ENCODE measurements at regions not wholly inside any gene's neighbourhood (a gene's known extent, or its start where the extent isn't known, plus 50 kb on each side); places are given as distances from the start of the nearest gene placed in this dataset.
"Not testable (repeated sequence)": the region's sequence is repeated elsewhere in the genome, so short reads cannot be mapped to it uniquely, and the experiment has no call there.

DNA sequence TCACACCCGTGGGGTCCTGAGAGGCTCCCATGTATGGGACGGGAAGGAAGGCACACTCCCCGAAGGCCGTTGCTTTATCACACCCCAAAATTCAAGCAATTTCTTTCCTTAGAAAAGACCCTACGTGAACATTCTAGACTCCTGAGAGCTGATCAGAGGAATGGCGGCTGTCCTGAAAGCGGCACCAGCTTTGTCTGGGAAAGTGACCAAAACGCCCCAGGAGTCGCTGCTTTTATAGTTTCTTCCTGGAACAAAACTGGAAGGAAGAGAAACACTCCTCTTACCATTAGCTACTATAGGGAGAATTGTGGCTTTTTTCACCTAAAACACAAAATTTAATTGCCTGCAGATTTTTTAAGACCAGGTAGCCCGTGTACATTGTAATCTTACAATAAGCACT is 261.8 kb upstream of the RNF32 start:
- no peak for DNase-seq

- peak; percentile 73 to 91 for DNase-seq
These were observed 264.3 kb upstream of the RNF32 start for GRCh38 chr7:156376317-156376716.

DNA sequence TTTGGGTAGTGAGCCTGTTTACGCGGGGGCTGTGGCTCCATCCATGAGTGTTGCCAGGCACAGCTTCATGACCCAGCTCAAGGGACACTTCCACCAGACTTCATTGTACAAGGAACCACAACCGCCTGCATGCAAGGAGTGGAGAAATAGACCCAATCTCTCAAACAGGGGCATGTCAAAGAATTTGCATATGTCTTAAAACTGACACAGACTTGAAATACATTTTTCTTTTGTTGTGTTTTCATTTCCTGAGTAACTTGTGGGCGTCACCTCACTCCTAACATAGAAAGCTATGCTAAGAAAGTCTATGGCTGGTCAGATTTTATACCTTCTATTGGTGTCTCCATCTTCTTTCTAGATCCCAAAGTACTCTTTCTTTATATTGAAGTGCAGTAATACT is 266.2 kb upstream of the RNF32 start:
- DNase-seq: no peak

GRCh38 chr7:156369929-156370328 is 270.6 kb upstream of the RNF32 start:
- DNase-seq: not testable (repeated sequence)

DNA sequence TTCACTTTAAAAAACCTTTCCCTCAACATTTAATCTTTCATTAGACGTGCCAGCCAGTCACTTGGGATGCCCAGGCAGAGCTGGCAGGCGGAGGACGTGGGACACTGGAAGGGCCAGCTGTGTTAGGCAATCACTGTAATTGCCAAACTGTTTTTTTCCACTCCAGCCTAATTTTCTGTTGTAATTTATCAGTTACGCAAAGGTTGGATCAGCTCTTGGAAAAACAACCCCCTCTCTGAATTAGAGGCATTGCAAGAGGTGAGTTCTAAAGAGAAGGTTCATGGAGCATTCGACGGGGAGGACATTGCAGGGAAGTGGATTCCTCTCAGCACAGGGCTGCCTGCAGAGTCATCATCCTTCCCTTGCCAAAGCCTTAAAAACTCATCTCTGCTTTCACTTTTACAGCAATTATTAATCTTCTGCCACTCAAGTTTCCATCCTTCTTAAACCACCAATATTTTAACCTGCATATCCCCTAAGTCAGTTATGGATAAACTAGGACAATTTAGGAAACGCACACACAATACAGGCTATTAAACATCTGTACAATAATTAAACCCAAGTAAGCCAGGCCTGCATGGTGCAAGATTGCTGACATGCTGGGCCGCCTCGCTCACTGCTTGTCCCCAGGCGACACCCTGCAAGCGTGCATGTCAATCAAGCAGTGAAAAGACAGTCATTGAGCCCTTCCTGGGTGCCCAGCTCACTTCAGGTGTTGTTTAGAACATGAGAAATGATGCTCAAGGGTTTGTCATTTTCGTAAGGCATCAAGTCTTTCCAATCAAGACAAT is 272.3 kb upstream of the RNF32 start:
- no peak for DNase-seq

- DNase-seq: no peak
These were observed 276.8 kb upstream of the RNF32 start for GRCh38 chr7:156363751-156364150.

- no peak for DNase-seq
These were observed 279.7 kb upstream of the RNF32 start for GRCh38 chr7:156360835-156361234.

- no peak for DNase-seq
These were observed 284.0 kb upstream of the RNF32 start for GRCh38 chr7:156356551-156356950.

DNA sequence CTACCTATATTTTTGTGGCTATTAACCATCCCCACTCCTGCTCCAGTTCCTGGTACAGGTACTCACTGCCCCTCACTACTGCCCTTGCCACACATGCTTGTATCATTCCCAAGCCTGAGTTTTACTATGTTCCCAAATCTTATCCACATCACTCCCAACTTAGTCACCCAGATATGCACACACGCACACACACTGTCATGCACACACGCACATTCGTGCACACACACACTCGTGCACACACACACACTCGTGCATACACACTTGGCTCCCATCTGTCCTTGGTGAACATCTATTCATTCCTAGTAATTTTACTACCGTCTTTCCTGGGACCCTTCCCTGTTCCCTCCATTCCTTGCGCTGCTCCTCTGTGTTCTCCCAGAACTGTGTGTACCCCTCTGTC is 287.2 kb upstream of the RNF32 start:
- no peak for DNase-seq

DNA sequence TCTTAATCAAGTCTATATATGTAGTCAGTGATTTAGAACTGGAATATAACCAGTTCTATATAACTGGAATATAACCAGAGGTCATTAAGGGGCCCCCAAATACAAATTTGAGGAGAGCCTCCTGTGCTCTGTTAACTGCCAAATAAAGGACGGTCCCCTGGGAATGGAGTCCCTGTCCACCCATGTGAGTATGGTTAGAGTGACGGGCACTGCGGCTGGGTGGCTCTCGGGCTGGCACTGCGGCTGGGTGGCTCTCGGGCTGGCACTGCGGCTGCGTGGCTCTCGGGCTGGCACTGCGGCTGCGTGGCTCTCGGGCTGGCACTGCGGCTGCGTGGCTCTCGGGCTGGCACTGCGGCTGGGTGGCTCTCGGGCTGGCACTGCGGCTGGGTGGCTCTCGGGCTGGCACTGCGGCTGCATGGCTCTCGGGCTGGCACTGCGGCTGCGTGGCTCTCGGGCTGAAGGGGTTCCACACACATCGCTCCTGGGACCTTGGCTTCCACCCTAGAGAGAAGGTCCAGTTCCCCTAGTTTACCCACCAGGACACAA is 292.8 kb upstream of the RNF32 start:
- not testable (repeated sequence) for DNase-seq

DNA sequence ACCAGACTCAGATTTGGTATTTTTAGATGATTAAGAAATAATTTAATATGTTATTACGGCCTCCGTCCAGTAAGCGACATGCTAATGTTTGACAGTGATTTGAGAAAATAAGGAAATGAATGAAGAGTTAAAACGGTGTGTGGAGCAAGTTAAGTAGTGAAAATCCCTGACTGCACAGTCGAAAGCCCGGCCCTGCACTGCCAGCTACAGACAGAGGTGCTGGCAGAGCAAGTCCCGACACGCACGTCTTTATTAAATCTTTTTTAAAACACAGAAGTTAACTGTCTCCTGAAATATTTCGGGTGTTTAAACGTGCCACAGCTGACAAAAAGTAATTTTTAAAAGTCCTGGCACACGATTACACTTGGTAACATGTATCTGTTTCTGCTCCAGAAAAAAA is 293.4 kb upstream of the RNF32 start:
- no peak for DNase-seq

GRCh38 chr7:156344595-156344994 is 296.0 kb upstream of the RNF32 start:
- no peak for DNase-seq

- no peak for DNase-seq
These were observed 305.9 kb upstream of the RNF32 start for GRCh38 chr7:156334636-156335035.

DNA sequence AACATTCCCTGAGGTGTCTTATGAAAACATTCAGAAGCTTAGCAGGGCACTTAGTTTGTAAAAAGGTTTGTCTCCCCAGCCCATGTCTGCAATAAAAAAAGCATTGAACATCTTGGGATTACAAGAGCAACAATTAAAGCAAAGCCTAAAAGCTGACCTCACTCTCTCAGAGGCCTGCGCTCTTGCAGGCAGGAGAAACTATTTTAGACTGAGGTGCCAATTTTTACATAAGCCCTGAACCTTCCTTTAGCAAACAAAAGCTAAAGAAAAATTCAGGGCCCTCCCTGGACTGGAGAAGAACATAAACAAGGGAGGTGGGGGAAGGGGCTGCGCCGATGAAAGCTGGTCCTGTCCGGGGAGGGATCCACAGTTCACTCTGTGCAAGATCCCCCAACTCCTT is 312.7 kb upstream of the RNF32 start:
- no peak for DNase-seq

- DNase-seq: no peak
These were observed 313.1 kb upstream of the RNF32 start for GRCh38 chr7:156327474-156327873.

- no peak for DNase-seq
These were observed 316.4 kb upstream of the RNF32 start for GRCh38 chr7:156324201-156324600.

DNA sequence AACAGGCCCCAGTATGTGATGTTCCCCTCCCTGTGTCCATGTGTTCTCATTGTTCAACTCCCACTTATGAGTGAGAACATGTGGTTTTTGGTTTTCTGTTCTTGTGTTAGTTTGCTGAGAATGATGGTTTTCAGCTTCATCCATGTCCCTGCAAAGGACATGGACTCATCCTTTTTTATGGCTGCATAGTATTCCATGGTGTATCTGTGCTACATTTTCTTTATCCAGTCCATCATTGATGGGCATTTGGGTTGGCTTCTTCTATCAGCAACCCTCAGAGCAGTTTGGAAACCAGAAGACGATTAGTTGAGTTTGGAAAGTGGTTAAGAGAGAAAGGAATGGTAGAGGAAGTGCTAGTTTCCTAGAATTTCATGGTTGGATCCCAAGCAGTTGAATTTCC is 319.1 kb upstream of the RNF32 start:
- not testable (repeated sequence) for DNase-seq

DNA sequence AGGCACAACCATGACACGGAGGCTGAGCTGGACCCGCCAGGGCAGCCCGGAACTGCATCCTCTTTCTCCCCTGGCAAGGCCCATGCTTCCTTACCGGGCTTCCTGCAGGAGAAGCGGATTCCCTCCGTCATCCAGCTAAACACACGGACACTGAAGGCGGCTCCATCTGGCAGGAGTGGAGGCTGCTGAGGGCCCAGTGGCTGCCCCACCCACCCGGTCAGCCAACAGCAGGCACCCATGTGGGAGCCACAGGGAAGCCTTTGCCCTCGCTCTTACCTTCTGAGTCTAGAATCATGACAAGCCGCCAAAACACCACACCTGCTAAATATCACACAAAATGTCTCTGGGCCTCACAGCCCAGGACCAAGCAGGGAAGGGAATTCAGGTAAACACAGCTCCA is 321.6 kb upstream of the RNF32 start:
- no peak for DNase-seq

DNA sequence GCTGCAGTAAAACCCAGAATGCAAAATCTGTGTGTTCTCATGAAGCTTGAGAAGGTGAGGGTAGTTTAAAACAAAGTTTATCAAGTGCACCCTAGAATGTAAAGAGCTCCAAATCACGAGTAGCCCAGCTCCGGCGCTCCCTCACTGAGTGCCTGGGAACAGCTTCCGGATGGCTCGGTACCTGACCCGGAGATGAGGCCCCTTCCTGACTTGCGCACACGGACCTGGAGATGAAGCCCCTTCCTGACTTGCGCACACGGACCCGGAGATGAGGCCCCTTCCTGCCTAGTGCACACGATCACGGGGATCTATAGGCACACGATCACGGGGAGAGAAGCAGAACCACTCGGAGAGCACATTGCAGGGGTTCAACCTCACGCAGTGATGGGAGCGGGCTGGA is 322.1 kb upstream of the RNF32 start:
- DNase-seq: no peak

DNA sequence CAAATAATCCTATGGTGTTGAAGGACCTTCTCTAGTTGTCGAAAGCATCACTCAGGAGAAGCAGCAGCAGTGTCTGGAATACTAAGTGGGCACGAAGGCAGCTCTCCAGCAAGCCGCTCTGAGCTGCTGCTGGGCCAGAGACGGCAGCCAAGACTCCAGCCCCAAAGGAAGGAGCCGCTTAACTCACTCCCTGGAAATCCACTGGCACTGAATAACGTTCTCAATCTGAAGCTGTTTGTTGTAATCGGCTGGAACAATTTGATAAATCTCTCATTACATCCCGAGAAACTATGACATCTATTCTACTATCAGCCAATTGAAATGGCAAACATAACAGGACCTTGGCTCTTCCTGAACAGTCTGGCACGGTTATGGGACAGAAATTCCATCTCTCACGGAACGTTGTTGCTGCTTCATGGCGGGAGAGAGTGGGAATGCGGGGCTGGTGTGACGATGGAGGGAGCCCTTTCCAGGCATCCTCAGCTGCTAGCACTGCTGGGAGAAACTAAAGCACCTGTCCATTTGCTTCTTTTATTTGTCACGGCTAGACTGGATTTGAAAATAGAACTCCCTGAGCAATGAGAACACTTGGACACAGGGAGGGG is 331.5 kb upstream of the RNF32 start:
- no peak for DNase-seq

DNA sequence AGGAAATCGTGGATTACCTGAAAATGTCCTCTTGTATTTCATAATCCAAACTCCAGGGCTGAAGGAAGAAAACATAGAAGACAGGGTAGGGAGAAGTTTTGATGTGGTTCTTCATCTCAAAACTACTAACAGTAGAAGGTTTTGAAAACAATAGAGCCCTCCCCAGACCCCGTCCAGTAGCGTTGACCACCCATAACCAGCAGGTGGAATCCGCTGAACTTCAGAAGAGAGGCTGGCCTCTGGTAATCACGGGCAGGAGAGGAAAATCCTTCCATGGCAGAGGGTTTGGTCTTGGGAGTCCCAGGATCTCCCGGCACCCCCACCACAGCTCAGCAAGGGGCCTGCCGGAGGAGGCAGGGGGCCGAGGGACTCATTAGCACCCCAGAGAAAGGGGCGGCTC is 333.4 kb upstream of the RNF32 start:
- no peak for DNase-seq

GRCh38 chr7:156305351-156305750 is 335.2 kb upstream of the RNF32 start:
- no peak for DNase-seq

GRCh38 chr7:156282816-156283215 is 357.8 kb upstream of the RNF32 start:
- no peak for DNase-seq

GRCh38 chr7:156279635-156280034 is 360.9 kb upstream of the RNF32 start:
- no peak for DNase-seq

DNA sequence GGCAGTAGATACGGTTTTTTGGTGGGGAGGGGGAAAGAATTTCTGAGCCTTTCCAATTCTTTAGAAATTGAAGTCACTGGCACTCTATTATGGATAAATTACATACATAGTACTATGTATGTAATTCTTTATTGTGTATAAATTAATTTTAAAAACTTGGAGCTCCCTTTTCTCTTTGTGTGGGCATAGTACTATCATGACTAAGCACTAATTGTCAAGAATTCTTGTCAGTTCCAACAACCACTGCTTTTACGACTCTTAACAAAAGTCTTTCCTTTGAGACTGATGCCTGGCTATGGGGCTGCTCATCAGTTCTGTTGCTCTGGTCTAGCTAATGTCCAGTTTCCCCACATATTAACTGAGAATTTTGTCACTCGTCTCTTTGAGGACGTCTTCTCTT is 365.3 kb upstream of the RNF32 start:
- no peak for DNase-seq
